ENCODE measurements at regions not wholly inside any gene's neighbourhood (a gene's known extent, or its start where the extent isn't known, plus 50 kb on each side); places are given as distances from the start of the nearest gene placed in this dataset.
"Not testable (repeated sequence)": the region's sequence is repeated elsewhere in the genome, so short reads cannot be mapped to it uniquely, and the experiment has no call there.

GRCh38 chr1:233722212-233722979 lies 108.5 kb downstream of the KCNK1 start:
- DNase-seq: no peak

DNA sequence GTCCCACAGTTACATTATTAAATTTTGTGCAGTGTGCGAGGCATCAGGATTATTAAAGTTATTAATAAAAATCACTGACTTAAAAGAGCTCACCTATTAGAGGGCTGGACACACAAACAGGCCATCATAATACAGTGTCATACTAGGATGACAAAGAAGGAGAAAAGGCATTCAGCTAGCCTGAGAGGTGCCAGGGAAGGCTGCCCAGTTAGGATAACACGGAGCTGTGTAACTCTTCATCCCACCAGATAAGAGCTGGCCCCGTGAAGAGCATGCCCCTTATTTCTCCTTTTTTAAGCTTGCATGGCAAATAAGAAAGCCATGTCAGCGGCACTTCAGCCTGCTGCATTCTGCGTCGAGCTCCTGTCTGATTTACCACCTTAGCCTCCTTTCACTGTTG lies 109.5 kb downstream of the KCNK1 start:
- no peak for DNase-seq

DNA sequence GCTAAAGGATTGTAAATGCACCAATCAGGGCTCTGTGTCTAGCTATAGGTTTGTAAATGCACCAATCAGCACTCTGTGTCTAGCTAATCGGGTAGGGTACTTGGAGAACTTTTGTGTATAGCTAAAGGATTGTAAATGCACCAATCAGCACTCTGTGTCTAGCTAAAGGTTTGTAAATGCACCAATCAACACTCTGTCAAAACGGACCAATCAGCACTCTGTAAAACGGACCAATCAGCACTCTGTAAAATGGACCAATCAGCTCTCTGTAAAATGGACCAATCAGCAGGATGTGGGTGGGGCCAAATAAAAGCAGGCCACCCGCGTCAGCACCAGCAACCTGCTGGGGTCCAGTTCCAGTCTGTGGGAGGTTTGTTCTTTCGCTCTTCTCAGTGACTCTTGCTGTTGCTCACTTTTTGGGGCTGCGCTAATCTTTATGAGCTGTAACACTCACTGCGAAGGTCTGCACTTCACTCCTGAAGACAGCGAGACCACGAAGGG lies 110.3 kb downstream of the KCNK1 start:
- DNase-seq: not testable (repeated sequence)

DNA sequence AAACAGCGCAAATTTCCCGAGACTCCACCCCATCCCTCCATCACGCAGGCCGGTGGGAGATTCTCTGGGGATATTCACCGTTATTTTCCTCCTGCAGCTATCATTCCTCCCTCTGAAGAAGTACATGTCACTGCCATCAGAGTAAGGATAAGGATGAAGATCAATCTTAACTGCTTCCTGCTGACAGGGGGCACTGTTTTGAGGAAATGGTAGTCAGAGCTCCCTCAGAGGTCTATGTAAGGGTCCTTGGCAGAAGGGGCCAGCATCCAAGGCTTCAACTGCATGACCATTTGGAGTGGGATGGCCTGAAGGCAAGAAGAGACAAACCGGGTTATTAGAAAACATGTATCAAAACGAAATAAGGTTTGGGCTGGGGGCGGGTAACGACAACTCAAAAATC lies 111.5 kb downstream of the KCNK1 start:
- DNase-seq: no peak

- DNase-seq: peak; percentile 26
Observed at GRCh38 chr1:233728721-233729120, 114.8 kb downstream of the KCNK1 start.

- no peak for DNase-seq
Observed at GRCh38 chr1:233730380-233730779, 116.5 kb downstream of the KCNK1 start.

DNA sequence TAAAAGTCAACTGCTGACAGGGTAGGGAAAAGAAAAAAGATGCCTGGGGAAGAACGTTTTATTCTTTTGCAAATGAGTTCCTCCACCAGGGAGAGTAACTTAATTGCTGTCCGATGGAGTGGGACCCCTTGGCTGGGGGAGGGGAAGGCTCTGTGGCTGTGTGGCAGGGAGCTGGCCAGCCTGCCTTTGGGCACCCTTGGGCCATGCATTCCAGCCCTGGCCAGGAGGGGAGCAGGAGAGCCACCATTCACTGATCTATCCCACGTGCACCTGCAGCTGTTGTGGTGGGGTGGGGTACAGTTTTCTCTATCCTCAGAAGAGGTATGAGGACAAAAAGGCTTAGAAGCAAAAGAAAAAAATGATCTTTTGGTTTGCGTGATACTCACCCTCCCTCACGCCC lies 116.9 kb downstream of the KCNK1 start:
- no peak for DNase-seq

- DNase-seq: no peak
Observed at GRCh38 chr1:233732206-233732605, 118.3 kb downstream of the KCNK1 start.

DNA sequence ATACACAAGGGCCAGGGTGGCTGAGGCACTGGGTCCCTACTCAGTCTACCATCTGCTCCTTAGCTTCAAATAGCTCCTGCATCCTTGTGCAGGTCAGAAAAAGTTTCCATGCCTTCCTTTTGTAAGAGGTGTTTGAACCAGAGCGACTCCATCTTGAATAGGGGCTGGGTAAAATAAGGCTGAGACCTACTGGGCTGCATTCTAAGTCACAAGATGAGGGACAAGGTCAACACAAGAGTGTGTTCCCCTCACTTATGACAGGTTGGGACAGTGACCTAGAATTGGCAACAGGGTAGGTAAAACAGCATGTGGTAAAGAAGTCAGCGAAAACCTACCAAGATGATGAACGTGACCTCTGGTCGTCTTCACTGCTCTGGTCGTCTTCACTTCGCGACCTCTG lies 120.5 kb downstream of the KCNK1 start:
- DNase-seq: no peak

DNA sequence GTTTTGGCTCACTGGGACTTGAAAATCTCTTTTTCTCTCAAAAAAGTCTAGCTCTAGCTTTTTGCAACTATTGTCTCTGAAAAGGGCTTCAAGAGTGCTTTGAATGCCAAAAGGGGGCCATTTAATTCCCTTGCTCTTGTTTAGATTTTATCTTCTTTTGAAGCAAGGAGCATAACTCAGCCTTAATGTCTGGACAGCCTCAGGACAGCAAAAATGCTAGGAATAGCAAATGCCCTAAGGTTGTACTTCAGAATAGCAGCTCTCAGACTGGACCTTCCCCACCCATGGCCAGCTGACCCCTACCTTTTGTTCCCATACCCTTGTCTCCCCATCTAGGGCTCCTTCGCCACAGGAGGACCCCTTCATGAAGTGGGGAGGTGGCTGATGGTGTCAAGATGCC lies 121.4 kb downstream of the KCNK1 start:
- DNase-seq: no peak

- no peak for DNase-seq
Observed at GRCh38 chr1:233735847-233736246, 121.9 kb downstream of the KCNK1 start.

- DNase-seq: no peak
Observed at GRCh38 chr1:233737341-233737740, 123.4 kb downstream of the KCNK1 start.

DNA sequence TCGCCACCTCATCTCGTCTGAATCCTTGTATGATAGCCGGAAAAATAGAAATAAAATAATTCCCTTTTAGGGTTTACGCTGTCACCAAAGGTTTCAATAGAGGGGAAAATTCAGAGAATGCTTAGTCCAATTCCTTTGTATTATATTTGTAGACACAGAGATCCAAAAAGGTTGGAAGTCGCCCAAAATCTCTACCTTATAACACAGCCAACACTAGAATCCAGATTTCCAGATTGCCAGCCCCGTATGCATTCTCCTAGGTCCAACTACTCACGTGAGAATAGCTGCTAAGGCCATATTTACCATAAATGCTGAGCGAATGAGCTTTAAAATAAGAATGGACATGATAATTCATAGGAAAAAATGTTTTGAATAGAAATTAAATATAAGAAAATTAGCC lies 124.5 kb downstream of the KCNK1 start:
- DNase-seq: no peak

DNA sequence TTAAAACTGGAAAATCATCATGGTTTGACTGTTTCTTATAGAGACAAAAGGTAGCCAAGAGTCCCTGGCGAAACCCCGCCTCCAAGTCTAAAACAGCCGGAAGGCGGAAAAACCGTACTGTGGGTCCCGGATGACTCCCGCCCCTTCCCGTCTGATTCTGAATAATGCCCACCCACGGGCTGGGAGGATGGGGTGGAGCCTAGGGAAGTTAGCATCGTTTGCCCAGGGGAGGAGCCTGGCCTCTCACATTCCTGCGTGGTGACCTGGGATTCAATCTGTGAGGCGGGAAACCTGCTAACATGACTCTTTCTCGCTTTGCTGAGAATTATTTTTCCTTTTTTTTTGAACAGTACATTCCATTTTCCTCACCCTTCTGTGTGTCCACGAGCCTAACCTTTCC lies 124.9 kb downstream of the KCNK1 start:
- no peak for DNase-seq

DNA sequence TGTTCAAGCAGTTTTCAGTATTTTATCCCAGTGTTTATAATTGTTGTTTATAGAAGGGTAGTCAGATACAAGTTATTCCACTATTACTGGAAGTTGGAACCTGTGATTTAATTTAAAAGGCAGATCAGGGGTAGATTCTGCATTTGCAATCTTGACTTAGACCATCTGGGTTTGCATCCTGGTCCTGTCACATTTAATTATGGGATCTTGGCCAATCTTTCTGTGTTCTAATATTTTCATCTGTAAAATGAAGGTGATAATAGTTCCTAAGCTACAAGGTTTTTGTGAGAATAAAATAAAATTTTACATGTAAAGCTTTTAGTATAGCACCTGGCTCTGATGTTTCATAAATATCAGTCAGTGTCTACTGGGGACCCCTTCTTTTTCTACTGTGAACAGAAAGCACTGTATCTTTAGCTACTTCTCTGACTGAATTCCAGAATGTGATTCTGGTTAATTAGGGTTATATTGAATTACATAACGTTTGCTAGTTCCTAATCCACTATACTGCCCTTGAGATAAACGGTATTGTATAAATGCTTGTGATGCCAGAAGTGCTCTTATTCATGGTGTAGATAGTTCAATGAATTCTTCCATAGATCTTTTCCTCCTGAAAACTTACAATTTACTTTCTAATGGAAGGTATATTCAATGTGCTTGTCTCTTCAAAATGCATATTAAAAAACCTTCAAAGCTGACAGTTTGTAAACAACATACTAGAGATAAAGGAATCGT lies 131.0 kb downstream of the KCNK1 start:
- DNase-seq: no peak

DNA sequence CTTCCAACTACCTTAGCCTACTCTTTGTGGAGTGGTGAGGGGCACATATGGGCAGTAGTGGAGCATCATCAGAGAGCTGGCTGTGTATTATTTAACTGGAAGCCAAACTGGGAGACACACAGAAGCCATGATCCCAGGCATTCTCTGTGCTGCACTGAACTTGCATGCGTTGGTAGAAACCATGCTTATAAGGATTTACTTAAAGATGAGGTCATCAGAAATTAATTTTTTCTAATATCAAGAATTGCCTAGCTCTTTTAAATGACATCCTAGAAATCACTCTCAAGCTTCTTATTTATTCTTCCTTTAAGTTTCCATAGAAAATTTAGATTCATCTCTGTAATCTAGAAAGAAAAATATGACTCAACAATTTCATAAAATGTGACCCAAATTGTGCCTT lies 136.2 kb downstream of the KCNK1 start:
- DNase-seq: no peak

DNA sequence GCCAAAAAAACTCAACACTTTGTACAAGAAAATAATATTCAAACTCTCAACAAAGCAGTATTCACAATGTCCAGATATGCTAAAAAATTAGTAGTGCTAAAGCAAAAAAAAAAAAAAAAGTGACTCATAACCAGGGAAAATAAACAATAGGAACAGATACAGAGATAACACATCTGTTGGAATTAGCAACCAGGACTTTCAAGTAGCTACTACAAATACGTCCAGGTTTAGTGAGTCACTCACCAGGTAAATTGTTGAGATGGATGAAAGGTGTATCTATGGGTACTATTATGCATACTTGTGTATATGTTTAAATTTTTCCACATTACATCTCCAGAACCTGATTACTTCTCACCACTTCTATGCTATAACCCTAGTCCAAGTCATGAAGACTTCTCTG lies 144.8 kb upstream of the SLC35F3 start:
- no peak for DNase-seq

- DNase-seq: not testable (repeated sequence)
Observed at GRCh38 chr1:233764304-233764703, 140.2 kb upstream of the SLC35F3 start.

- no peak for DNase-seq
Observed at GRCh38 chr1:233777566-233777965, 126.9 kb upstream of the SLC35F3 start.

GRCh38 chr1:233780049-233780448 lies 124.4 kb upstream of the SLC35F3 start:
- DNase-seq: no peak

GRCh38 chr1:233782937-233783586 lies 121.4 kb upstream of the SLC35F3 start:
- DNase-seq: no peak

- DNase-seq: no peak
Observed at GRCh38 chr1:233787599-233787998, 116.9 kb upstream of the SLC35F3 start.

- no peak for DNase-seq
Observed at GRCh38 chr1:233788687-233789086, 115.8 kb upstream of the SLC35F3 start.

- no peak for DNase-seq
Observed at GRCh38 chr1:233790121-233790520, 114.4 kb upstream of the SLC35F3 start.

Measured in NCI-H1105 treated with DMSO at 0.1 percent for 48 hours (cell line).